ENCODE measurements at regions not wholly inside any gene's neighbourhood (a gene's known extent, or its start where the extent isn't known, plus 50 kb on each side); places are given as distances from the start of the nearest gene placed in this dataset.

DNA sequence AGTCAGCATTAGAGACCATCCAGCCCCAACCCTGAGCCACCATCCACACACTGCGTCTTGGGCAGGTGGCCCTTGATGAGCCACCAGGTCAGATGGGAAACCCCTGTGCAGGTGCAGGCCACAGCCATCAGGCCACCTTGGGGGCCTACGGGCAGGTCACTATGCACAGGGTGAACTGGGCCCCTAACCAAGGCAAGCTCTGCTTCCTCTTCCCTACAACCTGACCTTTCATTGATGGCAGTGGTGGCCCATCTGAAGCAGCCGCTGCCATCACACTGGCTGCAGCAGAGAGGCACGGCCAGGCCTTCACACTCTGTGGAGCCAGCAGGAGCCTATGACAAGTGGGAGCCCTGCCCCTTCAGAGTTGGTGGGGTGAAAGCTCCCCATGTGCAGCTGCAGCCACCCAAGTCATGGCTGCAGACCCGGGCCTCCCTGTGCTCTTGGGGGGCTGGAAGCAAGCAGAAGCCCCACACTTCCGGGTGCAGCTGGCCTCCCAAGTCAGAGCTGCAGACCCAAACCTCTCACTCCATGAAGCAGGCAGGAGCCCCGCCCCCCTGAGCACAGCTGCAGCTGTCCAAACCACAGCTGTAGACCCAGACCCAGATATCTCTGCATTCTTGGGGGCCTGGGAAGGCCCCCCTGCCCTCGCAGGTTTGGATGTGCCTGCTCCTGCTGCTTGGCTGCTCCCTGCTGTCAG is 681.5 kb downstream of the MATN1 start:
- H3K27me3 ChIP-seq, result no peaks in the 10 kb centered on the region
- no peak overlapping the region for H3K4me3 ChIP-seq
- no peaks in the 10 kb centered on the region for H3K36me3 ChIP-seq
- DNase-seq (ENCODE audit: low spot score in 2 of 2), result no peak
- H3K4me1 ChIP-seq, result no peaks in the 10 kb centered on the region
- TF ChIP-seq, protein P1, sequence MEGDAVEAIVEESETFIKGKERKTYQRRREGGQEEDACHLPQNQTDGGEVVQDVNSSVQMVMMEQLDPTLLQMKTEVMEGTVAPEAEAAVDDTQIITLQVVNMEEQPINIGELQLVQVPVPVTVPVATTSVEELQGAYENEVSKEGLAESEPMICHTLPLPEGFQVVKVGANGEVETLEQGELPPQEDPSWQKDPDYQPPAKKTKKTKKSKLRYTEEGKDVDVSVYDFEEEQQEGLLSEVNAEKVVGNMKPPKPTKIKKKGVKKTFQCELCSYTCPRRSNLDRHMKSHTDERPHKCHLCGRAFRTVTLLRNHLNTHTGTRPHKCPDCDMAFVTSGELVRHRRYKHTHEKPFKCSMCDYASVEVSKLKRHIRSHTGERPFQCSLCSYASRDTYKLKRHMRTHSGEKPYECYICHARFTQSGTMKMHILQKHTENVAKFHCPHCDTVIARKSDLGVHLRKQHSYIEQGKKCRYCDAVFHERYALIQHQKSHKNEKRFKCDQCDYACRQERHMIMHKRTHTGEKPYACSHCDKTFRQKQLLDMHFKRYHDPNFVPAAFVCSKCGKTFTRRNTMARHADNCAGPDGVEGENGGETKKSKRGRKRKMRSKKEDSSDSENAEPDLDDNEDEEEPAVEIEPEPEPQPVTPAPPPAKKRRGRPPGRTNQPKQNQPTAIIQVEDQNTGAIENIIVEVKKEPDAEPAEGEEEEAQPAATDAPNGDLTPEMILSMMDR (IDR thresholded peaks at IDR 0.05), result no peak
- H3K27ac ChIP-seq, result no peak overlapping the region
- intact Hi-C loops (cut with DNase I), result no loop called here
- H3K9me3 ChIP-seq, result no peaks in the 10 kb centered on the region

DNA sequence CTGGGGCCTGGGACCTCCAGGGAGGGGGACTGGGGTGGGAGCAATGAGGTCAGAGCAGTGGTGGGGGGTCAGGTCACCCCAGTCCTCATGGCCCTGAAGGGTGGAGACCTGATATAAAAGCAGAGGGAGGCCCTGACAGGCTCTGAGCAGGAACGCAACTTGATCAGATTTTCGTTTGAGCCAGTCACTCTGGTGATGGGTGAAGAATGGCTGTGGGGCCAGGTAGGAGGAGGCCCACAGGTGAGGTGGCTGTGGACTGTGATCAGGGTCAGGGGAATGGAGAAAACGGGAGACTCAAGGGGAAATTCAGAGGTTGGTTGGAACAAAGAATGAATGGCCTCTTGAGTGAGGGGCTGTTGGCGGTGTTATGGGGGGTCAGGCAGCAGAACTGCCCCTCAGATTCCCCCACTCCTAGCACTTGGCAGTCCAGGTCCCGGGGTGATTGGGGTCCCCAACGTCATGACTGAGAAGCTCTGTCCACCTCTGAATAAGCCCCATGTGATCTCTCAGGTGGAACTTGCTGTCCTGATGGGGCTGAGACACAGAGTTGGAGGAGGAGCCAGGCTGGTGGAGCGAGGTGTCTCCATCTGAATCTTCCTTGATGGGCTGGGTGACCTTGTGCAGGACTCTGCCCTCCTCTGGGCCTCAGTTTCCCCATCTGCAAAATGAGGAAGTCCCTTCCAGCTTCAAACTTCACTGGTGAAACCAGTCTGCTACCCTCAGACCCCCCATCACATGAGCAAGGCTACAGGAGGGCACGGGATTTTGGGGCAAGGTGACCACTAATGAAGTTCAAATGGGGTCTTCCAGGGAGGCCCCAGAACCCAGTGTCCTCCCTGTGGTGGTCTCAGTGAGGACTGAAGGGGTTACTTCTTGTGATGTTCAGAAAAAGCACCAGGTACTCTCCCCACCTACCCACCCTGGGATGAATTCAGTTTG is 683.0 kb downstream of the MATN1 start:
- Histone ChIP-seq H3K9me3 (no peaks in the 10 kb centered on the region), H3K4me1 (no peaks in the 10 kb centered on the region), H3K27ac (no peak overlapping the region), H3K4me3 (no peak overlapping the region), H3K36me3 (no peaks in the 10 kb centered on the region), H3K27me3 (no peaks in the 10 kb centered on the region)
- no peak for DNase-seq (ENCODE audit: low spot score in 2 of 2)
- TF ChIP-seq, protein P1 (IDR thresholded peaks at IDR 0.05), result no peak
- intact Hi-C loops (cut with DNase I), result no loop called here

- Histone ChIP-seq H3K4me3 (no peak overlapping the region), H3K27ac (no peak overlapping the region), H3K27me3 (no peaks in the 10 kb centered on the region), H3K36me3 (no peaks in the 10 kb centered on the region), H3K4me1 (no peaks in the 10 kb centered on the region), H3K9me3 (no peaks in the 10 kb centered on the region)
- intact Hi-C loops (cut with DNase I), result no loop called here
- TF ChIP-seq, protein P1 (IDR thresholded peaks at IDR 0.05), result no peak
- no peak for DNase-seq (ENCODE audit: low spot score in 2 of 2)
These were observed 683.9 kb downstream of the MATN1 start for GRCh38 chr1:30039354-30040080.

GRCh38 chr1:30038134-30039025 is 685.0 kb downstream of the MATN1 start:
- H3K36me3 ChIP-seq, result no peaks in the 10 kb centered on the region
- intact Hi-C loops (cut with DNase I), result no loop called here
- H3K9me3 ChIP-seq, result no peaks in the 10 kb centered on the region
- no peak for DNase-seq (ENCODE audit: low spot score in 2 of 2)
- no peaks in the 10 kb centered on the region for H3K4me1 ChIP-seq
- H3K27ac ChIP-seq, result no peak overlapping the region
- H3K27me3 ChIP-seq, result no peaks in the 10 kb centered on the region
- TF ChIP-seq, protein P1 (IDR thresholded peaks at IDR 0.05), result no peak
- H3K4me3 ChIP-seq, result no peak overlapping the region
